ENCODE measurements at regions not wholly inside any gene's neighbourhood (a gene's known extent, or its start where the extent isn't known, plus 50 kb on each side); places are given as distances from the start of the nearest gene placed in this dataset.

GRCh38 chr20:23932256-23932655 lies 52.7 kb upstream of the CST5 start:
- no peak for DNase-seq
- intact Hi-C loops (cut with DNase I): loop anchor here (10.0 kb wide), 1 partner anchor 1003 kb away; no protein-coding TSS in a partner anchor

Data from head of caudate nucleus (tissue), 42 donors.